GM20431 (cell line): ENCODE measurements at regions not wholly inside any gene's neighbourhood (a gene's known extent, or its start where the extent isn't known, plus 50 kb on each side); places are given as distances from the start of the nearest gene placed in this dataset.

Source experiments
- in situ Hi-C: fragments of 300-500 bp; cut with MseI, MboI; formaldehyde crosslinking; loops from one replicate; pipeline ENCODE4 v1.15.0; 2020; ENCODE audit warnings: low sequenced_read_pairs; ENCODE audit not compliant: unreplicated experiment

GRCh38 chr5:74408150-74409043, 232.1 kb downstream of the ENC1 start:
- in situ Hi-C loops: no loop called here

GRCh38 chr5:74407701-74408100, 232.8 kb downstream of the ENC1 start:
- in situ Hi-C loops: no loop called here

- in situ Hi-C loops: no loop called here
These were observed 233.7 kb downstream of the ENC1 start for GRCh38 chr5:74406844-74407243.

GRCh38 chr5:74405593-74405992, 234.9 kb downstream of the ENC1 start:
- in situ Hi-C loops: no loop called here

GRCh38 chr5:74404574-74405508, 235.7 kb downstream of the ENC1 start:
- in situ Hi-C loops: no loop called here

- in situ Hi-C loops: no loop called here
These were observed 236.8 kb downstream of the ENC1 start for GRCh38 chr5:74403771-74404170.

GRCh38 chr5:74402553-74402952, 238.0 kb downstream of the ENC1 start:
- in situ Hi-C loops: no loop called here

- in situ Hi-C loops: no loop called here
These were observed 238.6 kb downstream of the ENC1 start for GRCh38 chr5:74401946-74402320.

GRCh38 chr5:74401281-74401945, 239.1 kb downstream of the ENC1 start:
- in situ Hi-C loops: no loop called here

GRCh38 chr5:74400067-74400466, 240.5 kb downstream of the ENC1 start:
- in situ Hi-C loops: no loop called here

- in situ Hi-C loops: no loop called here
These were observed 243.5 kb downstream of the ENC1 start for GRCh38 chr5:74396913-74397622.

GRCh38 chr5:74394916-74395880, 245.3 kb downstream of the ENC1 start:
- in situ Hi-C loops: no loop called here

- in situ Hi-C loops: no loop called here
These were observed 246.0 kb downstream of the ENC1 start for GRCh38 chr5:74394528-74394915.

- in situ Hi-C loops: no loop called here
These were observed 246.6 kb downstream of the ENC1 start for GRCh38 chr5:74393943-74394342.

- in situ Hi-C loops: no loop called here
These were observed 247.7 kb downstream of the ENC1 start for GRCh38 chr5:74392711-74393351.

GRCh38 chr5:74391410-74391809, 249.1 kb downstream of the ENC1 start:
- in situ Hi-C loops: no loop called here

GRCh38 chr5:74390822-74391221, 249.7 kb downstream of the ENC1 start:
- in situ Hi-C loops: no loop called here

GRCh38 chr5:74390306-74390637, 250.3 kb downstream of the ENC1 start:
- in situ Hi-C loops: no loop called here
